HG03060 (cell line): ENCODE measurements at regions not wholly inside any gene's neighbourhood (a gene's known extent, or its start where the extent isn't known, plus 50 kb on each side); places are given as distances from the start of the nearest gene placed in this dataset.

Experiments used
- ATAC-seq: cut with Tn5 transposase; IDR thresholded peaks from one replicate; pipeline ENCODE4 v1.9.1; 2021; ENCODE audit warnings: low read depth, moderate number of reproducible peaks; ENCODE audit not compliant: unreplicated experiment

- no peak for ATAC-seq
These were observed 199.9 kb upstream of the ISX start for GRCh38 chr22:34866081-34866480.

- ATAC-seq, result no peak
These were observed 199.3 kb upstream of the ISX start for GRCh38 chr22:34866495-34867131.

- ATAC-seq, result no peak
These were observed 188.5 kb upstream of the ISX start for GRCh38 chr22:34877506-34877905.

- ATAC-seq, result no peak
These were observed 187.8 kb upstream of the ISX start for GRCh38 chr22:34878171-34878570.

- ATAC-seq, result no peak
These were observed 187.0 kb upstream of the ISX start for GRCh38 chr22:34879001-34879400.

GRCh38 chr22:34880662-34881061, 185.3 kb upstream of the ISX start:
- no peak for ATAC-seq

GRCh38 chr22:34881453-34881852, 184.5 kb upstream of the ISX start:
- ATAC-seq, result no peak

- no peak for ATAC-seq
These were observed 180.1 kb upstream of the ISX start for GRCh38 chr22:34885852-34886251.

- no peak for ATAC-seq
These were observed 179.6 kb upstream of the ISX start for GRCh38 chr22:34886391-34886790.

- no peak for ATAC-seq
These were observed 179.1 kb upstream of the ISX start for GRCh38 chr22:34886812-34887211.

- no peak for ATAC-seq
These were observed 168.8 kb upstream of the ISX start for GRCh38 chr22:34897126-34897525.

- ATAC-seq, result no peak
These were observed 163.6 kb upstream of the ISX start for GRCh38 chr22:34902335-34902734.

- ATAC-seq, result no peak
These were observed 162.5 kb upstream of the ISX start for GRCh38 chr22:34903416-34903815.

GRCh38 chr22:34904486-34904885, 161.5 kb upstream of the ISX start:
- no peak for ATAC-seq

- ATAC-seq, result no peak
These were observed 152.1 kb upstream of the ISX start for GRCh38 chr22:34913826-34914225.

GRCh38 chr22:34914846-34915245, 151.1 kb upstream of the ISX start:
- ATAC-seq, result no peak

GRCh38 chr22:34917239-34917638, 148.7 kb upstream of the ISX start:
- ATAC-seq, result no peak

GRCh38 chr22:34931026-34931425, 134.9 kb upstream of the ISX start:
- ATAC-seq, result no peak

- no peak for ATAC-seq
These were observed 131.7 kb upstream of the ISX start for GRCh38 chr22:34934261-34934660.

GRCh38 chr22:34943830-34944229, 122.1 kb upstream of the ISX start:
- ATAC-seq, result no peak

GRCh38 chr22:34946339-34946985, 119.5 kb upstream of the ISX start:
- ATAC-seq, result no peak

GRCh38 chr22:34950489-34950888, 115.5 kb upstream of the ISX start:
- no peak for ATAC-seq

GRCh38 chr22:34951212-34951611, 114.7 kb upstream of the ISX start:
- ATAC-seq, result no peak
